Fibroblast of mammary gland (primary cell): ENCODE measurements at regions not wholly inside any gene's neighbourhood (a gene's known extent, or its start where the extent isn't known, plus 50 kb on each side); places are given as distances from the start of the nearest gene placed in this dataset.

Experiments used
- DNase-seq: peaks from one replicate; pipeline ENCODE4 v3.0.0-alpha.2; 2010; ENCODE audit warnings: low read depth
- H3K4me3 ChIP-seq: 2 replicates; pipeline ENCODE4 v1.5.1; 2011; ENCODE audit warnings: low read depth, mild to moderate bottlenecking, low read length, moderate library complexity; ENCODE audit not compliant: control insufficient read depth
- TF ChIP-seq, protein P1 (sequence below): conservative IDR thresholded peaks from 2 replicates; pipeline ENCODE4 v1.5.1; 2011; ENCODE audit warnings: low read depth, low read length, inconsistent platforms; ENCODE audit not compliant: control insufficient read depth, insufficient read depth

DNA sequence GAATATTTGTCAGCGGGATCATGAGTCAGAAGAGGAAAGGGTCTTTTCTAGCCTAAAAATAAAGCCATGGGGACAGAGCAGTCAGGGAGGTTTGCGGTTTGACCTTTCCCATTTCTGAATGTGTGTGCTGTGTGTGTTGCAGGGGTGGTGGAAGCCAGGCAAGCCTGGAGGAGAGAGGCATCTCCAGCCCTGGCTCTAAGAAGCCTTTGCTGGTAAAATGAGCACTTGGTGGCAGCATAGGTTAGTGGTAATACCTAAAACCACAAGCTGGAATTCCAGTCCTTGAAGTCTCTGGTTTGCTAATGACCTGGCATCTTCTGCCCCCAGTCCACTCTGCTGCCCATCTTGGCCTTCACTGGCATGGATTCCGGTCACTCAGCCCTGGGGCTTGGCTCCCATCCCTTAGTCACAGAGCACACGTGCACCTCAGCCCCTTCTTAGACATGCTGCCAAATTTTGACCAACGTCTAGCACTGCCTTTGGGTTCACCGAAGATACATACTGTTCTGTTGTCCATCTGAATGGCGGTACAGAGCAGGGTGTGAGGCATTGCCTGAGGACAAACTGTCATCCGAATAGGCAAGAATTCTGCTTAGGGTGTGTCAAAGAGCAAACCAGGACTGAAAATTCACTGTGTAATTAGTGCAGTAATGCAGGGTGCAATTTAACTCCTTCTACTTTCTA lies 52.7 kb downstream of the KCNA5 start:
- DNase-seq, result peak; percentile 4
- TF ChIP-seq, protein P1, sequence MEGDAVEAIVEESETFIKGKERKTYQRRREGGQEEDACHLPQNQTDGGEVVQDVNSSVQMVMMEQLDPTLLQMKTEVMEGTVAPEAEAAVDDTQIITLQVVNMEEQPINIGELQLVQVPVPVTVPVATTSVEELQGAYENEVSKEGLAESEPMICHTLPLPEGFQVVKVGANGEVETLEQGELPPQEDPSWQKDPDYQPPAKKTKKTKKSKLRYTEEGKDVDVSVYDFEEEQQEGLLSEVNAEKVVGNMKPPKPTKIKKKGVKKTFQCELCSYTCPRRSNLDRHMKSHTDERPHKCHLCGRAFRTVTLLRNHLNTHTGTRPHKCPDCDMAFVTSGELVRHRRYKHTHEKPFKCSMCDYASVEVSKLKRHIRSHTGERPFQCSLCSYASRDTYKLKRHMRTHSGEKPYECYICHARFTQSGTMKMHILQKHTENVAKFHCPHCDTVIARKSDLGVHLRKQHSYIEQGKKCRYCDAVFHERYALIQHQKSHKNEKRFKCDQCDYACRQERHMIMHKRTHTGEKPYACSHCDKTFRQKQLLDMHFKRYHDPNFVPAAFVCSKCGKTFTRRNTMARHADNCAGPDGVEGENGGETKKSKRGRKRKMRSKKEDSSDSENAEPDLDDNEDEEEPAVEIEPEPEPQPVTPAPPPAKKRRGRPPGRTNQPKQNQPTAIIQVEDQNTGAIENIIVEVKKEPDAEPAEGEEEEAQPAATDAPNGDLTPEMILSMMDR, result no peak
- H3K4me3 ChIP-seq, result no peak overlapping the region

- TF ChIP-seq, protein P1, result no peak
- no peak overlapping the region for H3K4me3 ChIP-seq
These were observed 54.1 kb downstream of the KCNA5 start for GRCh38 chr12:5097786-5098185.

DNA sequence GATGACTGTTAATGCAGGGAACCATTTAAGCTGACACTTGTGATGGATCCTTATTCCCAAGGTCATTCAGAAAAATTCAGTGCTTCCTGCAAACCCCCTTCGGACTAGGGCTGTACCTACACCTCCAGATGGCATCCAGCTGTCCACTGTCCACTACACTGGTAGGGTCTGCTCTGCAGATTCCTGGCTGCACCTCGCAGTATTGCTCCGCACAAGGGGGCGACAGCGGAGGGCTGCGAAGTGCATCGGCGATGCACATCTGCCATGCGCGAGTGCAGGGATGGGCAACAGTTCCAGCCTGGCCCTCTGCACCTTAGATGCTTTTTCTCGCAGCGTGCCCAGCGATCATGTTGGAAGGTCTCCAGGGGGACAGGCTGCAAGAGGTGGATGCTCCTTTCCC lies 55.5 kb downstream of the KCNA5 start:
- H3K4me3 ChIP-seq, result no peak overlapping the region
- TF ChIP-seq, protein P1, result no peak
- DNase-seq, result no peak

More at GRCh38 chr12:5097786-5098185, 54.1 kb downstream of the KCNA5 start:
- no peak for DNase-seq

- DNase-seq, result no peak
- no peak overlapping the region for H3K4me3 ChIP-seq
- TF ChIP-seq, protein P1, result no peak
These were observed 55.9 kb downstream of the KCNA5 start for GRCh38 chr12:5099591-5099990.

DNA sequence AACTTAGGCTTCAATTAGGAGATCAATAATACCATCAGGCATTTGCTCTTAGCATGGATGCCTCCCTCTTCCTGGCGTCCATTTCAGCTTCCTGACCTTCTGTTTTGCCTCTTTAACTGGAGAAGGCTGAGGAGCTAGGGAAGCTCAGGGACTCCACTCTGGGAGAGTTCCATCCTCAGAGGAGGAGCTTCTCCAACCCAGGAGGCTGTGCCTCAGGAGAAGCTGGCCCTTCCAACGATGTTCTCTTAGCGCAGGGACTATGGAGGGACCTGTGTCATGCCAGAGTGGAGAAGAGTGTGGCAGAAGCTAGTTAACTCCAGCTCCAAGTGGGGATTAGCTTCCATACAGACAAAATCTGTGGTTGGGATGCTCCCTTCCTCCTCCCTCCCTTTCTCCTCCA lies 58.0 kb downstream of the KCNA5 start:
- TF ChIP-seq, protein P1, result no peak
- no peak for DNase-seq
- H3K4me3 ChIP-seq, result no peak overlapping the region

DNA sequence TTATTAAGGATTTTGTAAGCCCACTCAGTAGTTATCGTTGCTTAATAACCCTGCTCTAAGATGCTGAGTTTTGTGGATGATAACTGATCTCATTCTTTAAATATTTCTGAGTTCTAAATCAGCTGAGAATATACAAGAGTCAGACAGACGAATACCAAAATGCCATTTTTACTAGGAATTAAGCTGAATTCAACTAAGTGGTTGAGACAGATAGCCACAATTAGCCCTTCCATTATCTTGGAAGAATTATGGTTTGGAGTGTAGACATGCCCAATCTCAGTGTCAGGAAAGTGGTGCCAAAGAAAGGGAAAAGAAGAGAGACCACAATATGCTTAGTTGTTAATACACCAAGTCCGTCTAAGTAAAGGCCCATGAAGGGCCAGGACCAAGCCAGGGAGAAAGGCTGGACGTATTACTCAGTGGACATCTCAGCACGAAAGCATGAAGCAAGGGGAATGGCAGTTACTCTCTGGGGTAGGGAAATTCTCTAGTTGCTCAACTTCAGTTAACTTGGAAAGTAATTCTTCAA lies 58.6 kb downstream of the KCNA5 start:
- DNase-seq, result peak; percentile 16
- no peak overlapping the region for H3K4me3 ChIP-seq
- TF ChIP-seq, protein P1, result no peak
